GM19397 (cell line): ENCODE measurements at regions not wholly inside any gene's neighbourhood (a gene's known extent, or its start where the extent isn't known, plus 50 kb on each side); places are given as distances from the start of the nearest gene placed in this dataset.

Experiments used
- ATAC-seq: cut with Tn5 transposase; IDR thresholded peaks from one replicate; pipeline ENCODE4 v1.9.1; 2021; ENCODE audit warnings: mild to moderate bottlenecking, moderate library complexity; ENCODE audit not compliant: unreplicated experiment

DNA sequence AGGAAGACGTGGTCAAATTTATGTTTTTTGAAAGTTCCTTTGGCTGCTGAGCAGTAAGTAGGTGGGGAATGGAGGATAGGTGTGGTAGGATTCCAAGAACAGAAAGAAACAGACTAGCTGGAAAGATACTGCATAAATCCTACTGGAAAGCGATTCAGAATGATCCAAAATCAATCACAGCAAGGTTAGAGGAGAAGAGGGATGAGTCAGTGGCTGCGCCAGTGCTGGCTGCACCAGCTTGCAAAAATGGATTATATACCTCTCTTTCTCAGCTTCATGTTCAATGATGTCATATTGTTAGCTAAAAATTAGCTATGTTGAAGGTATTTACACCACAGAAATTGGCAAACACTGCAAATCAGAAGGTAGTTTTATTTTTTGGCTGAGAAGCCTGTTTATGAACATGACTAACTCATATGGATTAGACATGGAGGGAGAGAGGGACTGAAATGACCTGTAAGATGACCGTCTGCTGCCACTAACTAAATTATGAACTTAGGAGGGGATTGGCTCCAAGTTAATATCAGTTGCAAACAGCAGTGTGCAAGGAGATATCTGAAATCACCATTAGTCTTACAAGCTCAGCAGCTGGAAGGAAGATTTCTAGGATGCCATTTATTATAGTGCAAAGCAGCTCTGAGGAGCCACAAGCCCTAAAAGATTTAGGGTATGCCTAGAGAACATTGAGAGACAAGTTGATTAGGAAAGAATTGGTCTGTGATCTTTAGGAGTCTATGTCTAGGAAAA lies 405.3 kb downstream of the MID1IP1 start:
- ATAC-seq = no peak

DNA sequence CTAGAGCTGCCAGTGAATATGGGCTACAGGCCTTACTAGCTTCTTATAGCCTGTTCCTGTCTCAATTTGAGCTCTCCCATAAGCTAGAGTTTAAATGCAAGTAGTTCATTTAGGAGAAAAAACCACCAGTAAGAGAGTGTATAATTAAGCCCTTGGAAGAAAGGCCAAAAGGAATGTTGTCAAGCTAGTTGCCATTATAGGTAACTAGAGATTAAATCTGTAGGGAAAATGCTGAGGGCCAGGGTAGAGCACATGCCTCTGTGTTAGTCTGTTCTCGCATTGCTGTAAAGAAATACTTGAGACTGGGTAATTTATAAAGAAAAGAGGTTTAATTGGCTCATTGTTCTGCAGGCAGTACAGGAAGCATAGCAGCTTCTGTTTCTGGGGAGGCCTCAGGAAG lies 410.2 kb downstream of the MID1IP1 start:
- no peak for ATAC-seq

DNA sequence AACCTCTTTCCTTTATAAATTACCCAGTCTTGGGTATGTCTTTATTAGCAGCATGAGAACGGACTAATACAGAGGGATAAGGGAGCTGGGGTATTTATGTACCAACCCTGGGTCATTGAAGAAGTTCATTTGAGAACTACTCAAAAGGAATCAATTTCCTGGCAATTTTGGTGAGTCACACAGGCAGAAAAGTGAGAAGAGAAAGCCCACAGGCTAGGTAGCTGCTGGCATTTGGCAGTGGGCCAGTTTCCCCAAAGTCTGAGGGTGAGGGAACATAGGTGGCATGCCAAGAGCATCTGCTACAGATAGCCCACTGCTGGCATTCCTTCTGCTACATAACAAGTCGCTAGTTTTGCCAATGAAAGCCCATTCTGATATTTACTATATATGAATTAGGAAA lies 411.2 kb downstream of the MID1IP1 start:
- no peak for ATAC-seq

DNA sequence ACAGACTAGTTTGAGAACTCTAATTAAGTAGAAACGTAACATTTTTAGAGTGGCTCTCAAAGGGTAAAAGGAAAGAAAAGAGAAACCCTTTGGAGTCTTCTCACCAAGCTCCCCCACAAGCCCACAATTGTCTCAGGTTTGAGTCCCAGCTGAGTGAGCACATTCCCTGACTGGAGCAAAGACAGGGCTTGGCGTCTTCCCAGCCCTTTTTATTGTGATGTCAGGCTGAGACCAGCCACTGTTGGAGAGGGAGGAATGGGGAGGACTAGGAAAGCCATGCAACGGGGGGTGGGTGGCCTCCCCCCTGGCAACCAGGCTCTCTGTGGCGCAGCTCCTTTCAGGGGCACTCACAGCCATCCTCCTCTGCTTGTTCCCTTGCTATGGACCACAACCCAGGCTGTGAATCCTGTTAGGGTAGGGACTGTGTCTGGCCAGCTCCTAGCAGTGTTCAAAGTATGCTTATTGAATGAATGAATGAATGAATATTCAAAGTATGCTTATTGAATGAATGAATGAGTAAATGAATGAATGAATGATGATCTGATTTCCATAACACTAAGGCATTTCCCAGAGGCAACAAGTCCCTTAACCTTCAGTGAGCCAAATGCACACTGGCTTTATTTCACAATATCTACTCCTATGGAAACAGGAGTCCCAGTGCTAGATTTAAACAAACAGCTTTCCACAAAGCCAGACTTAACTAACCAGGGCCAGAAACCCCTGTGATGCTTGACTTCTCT lies 413.3 kb downstream of the MID1IP1 start:
- ATAC-seq = no peak

- ATAC-seq = no peak
These were observed 419.7 kb downstream of the MID1IP1 start for GRCh38 chrX:39220952-39221351.

- ATAC-seq = no peak
These were observed 421.3 kb downstream of the MID1IP1 start for GRCh38 chrX:39222346-39223113.

DNA sequence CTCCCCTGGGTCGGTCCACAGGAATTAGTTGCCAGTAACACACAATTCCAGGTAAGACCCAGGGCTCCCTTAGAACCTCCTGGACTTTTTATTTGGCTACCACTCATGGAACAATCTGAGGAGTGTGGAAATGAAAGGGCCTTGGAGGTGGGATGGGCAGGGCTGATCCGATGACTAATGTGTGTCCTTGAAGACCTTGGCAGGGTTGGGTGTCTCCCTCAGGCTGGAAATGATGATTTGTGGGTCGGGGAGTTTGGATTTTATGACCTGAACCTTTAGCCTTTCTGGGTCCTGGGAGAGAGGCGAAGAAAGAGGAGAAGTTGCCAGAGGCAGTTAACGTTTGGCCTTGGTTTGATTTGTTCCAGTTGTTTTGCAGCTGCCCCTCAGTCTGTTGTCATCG lies 425.0 kb downstream of the MID1IP1 start:
- ATAC-seq = no peak

- ATAC-seq = no peak
These were observed 426.1 kb downstream of the MID1IP1 start for GRCh38 chrX:39227371-39227770.

GRCh38 chrX:39238006-39238405 lies 436.7 kb downstream of the MID1IP1 start:
- ATAC-seq = no peak

DNA sequence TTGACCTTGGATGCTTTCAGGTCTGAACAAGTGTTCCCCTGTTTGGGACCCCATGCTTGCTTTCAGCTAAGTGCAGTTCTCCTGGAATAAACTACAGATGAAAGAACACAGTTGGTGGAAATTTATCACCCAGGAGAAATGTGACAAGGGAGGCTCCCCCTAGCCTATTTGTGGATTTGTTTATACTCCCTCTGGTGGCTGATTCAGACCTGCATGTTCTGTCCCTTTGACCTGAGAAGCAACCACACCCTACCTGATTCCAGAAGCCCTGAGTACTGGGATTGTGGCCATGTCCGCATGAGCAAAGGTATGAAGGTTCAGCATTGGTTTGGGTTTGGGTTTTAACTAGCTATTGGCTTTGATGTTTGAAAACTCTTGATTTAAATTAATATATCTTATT lies 440.9 kb downstream of the MID1IP1 start:
- no peak for ATAC-seq

DNA sequence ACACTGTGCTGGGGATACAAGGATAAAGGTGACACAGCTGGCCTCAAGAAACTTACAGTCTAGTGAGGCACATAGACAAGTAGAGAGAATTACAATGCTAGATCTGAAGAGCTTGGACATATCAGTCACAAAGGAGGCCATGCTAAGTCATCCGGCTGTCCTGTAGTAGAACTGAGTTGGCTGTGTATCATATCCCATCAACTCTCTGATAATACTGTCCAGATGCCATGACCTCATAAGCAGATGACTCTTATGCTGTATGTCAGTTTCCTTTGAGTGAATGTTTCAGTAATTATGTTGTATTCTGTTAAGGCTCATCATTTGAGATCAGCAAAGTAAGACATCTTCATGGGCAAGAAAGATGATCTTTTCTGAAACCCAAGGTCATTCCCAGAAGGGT lies 442.9 kb downstream of the MID1IP1 start:
- ATAC-seq = no peak

DNA sequence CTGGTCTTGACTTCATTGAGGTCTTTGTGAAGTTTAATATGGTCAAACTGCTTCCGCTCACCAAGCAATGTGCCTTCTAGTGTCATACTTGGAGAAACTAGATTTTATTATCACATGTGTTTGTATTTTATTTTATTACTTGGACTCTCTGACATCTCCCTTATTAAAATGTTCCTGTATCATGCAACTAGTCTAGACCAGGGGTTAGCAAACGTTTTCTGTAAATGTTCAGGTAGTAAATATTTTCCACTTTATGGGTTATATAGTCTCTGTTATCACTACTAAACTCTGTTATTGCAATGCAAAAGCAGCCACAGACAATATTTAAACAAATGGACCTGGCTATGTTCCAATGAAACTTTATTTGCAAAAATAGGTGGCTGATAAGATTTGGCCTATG lies 443.8 kb downstream of the MID1IP1 start:
- no peak for ATAC-seq

DNA sequence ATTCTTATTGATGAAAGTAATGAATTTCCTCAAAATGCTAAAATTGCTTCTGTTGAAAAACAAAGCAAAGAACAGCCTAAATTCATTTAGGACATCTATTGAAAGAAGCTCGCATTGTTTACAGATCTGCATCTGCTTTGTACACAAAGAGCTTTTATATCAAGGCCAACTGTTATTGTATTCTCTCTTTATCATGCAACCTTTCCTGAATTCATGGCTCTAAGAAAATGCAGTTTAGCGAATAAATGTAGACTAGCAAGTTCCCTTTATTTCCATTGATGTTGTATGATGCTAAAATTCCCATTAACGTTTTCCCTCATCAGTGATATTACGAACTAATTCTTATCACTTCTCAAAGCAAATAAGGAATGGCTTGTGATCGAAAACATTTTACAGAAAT lies 446.3 kb downstream of the MID1IP1 start:
- no peak for ATAC-seq

DNA sequence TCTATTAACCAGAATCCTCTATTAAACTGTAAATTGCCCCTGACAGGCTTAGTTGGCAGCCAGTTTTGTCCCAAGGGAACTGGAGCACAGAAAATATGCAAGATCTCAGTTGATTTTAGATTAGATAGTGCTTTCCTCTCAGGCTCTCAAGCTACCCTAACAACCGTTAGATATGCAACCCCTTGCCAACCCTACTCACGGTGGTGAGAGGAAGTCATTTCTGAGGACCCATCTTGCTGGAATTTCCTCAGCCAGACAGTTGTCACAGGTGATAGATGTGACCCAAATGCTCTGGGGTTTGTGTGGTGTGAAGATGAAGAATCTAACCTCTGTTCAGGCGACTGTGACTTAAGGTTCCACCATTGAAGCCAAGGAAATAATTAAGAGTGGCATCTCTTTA lies 447.1 kb downstream of the MID1IP1 start:
- no peak for ATAC-seq

GRCh38 chrX:39249999-39250398 lies 448.7 kb downstream of the MID1IP1 start:
- no peak for ATAC-seq

DNA sequence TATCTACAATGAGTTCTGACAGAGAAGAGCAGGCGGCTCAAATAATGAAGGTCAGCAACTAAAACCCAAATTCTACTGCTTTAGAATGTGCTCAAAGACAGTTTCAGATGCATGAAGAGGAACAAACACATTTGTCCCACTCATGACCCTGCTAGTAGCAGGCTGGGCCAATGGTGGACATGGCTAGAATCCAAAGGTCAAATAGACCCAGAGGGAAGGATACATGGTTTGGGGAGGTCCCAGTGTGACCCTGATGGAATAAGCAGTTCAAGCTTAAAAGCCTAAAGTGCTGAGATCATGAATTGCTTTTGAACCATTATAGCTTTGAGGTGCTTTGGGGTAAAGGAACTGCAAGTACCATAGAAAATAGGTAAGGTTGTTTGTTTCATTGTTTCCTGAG lies 450.7 kb downstream of the MID1IP1 start:
- no peak for ATAC-seq

GRCh38 chrX:39253551-39253950 lies 452.3 kb downstream of the MID1IP1 start:
- ATAC-seq = no peak

DNA sequence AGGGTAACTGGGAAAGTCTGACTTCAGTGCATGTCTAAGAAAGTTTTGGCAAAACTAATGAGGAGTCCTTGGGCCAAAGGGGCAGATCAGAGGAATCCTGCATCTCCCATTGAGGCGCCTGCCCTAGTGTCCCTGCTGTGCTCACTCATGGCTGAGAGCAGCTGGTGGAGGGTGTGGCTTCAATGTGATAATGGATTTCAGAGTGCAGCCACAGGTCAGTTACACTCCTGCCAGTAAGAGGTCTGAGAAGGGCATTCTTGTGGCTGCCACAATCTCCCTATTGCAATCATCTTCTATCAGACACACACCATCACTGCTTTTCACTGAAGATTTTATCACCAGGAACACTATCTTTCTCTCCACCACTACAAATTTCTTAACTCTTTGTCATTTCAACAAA lies 457.1 kb downstream of the MID1IP1 start:
- ATAC-seq = no peak

DNA sequence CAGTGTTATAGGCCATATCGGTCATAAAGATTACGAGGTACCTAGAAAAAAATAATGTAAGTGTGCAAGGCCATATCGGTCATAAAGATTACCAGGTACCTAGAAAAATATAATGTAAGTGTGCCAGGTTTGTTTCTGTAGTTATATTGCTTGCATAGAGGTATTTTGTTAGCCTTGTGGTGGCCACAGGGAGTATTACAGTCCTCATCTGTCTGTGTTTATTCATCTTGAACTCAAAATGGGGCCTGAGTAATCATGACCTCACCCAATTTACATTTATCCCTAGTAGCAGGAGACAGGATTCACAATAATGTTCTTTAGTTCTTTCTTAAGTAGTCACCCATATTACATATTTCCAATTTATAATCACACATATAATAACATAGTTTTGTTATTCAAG lies 459.7 kb downstream of the MID1IP1 start:
- no peak for ATAC-seq

DNA sequence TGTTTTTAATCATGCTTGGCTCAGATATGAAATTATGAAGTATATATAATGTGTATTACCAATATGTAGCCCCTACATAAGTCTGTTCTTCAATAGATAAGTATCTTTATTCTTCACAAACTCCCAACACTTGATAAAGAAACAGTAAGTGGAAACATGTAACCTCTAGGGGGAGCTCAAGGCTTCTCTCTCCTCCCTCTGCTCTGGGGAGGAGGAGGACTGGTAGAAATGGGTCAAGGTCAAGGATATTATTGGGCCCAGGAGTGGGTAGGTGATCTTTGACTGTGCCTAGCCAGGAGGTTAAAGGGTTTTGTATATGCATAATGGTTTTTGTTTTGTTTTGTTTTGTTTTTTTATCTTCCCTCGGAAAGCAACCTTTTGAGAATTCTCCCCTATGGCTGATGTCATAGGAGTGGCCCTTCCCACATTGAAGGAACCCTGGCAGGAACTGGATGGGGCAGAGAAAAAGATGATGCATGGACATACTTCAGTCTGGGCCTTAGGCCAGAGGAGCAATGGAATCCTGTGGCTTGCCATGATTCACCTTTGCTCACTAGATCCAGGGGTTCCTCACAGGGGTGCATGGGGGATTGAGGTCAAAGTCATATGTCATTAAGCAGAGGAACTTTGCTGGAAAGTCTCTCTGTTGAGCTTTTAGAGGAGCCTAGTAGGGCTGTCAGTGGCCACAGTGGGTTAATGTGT lies 460.3 kb downstream of the MID1IP1 start:
- no peak for ATAC-seq

- no peak for ATAC-seq
These were observed 461.4 kb downstream of the MID1IP1 start for GRCh38 chrX:39262641-39263040.
